Fibroblast of lung (primary cell): ENCODE measurements at regions not wholly inside any gene's neighbourhood (a gene's known extent, or its start where the extent isn't known, plus 50 kb on each side); places are given as distances from the start of the nearest gene placed in this dataset.
"Not testable (repeated sequence)": the region's sequence is repeated elsewhere in the genome, so short reads cannot be mapped to it uniquely, and the experiment has no call there.

ENCODE experiments used
- EZH2 ChIP-seq: IDR thresholded peaks from 2 replicates; pipeline ENCODE4 v1.5.1; 2012; ENCODE audit warnings: low read length, control low read depth, mild to moderate bottlenecking; ENCODE audit errors: missing control alignments
- TF ChIP-seq, protein P1 (sequence below), 2 donors: IDR thresholded peaks in 1 of 2; conservative IDR thresholded peaks in 1 of 2; 1 replicate in 1 of 2; 2 replicates in 1 of 2; pipeline ENCODE4 v1.5.1; 2011 to 2012; ENCODE audit warnings: low read length in 2 of 2, control low read depth in 1 of 2, inconsistent platforms in 1 of 2, low read depth in 1 of 2, mild to moderate bottlenecking in 1 of 2

DNA sequence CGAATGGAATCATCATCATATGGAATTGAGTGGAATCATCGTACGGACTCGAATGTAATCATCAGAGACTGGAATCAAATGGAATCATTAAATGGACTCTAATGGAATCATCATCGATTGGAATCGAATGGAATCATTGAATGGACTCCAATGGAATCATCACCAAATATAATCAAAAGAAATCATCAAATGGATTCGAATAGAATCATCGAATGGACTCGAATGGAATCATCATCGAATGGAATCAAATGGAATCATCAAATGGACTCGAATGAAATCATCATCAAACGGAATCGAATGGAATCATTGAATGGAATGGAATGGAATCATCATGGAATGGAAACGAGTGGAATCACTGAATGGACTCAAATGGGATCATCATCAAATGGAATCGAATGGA, 233.5 kb downstream of the SHCBP1 start:
- TF ChIP-seq, protein P1, sequence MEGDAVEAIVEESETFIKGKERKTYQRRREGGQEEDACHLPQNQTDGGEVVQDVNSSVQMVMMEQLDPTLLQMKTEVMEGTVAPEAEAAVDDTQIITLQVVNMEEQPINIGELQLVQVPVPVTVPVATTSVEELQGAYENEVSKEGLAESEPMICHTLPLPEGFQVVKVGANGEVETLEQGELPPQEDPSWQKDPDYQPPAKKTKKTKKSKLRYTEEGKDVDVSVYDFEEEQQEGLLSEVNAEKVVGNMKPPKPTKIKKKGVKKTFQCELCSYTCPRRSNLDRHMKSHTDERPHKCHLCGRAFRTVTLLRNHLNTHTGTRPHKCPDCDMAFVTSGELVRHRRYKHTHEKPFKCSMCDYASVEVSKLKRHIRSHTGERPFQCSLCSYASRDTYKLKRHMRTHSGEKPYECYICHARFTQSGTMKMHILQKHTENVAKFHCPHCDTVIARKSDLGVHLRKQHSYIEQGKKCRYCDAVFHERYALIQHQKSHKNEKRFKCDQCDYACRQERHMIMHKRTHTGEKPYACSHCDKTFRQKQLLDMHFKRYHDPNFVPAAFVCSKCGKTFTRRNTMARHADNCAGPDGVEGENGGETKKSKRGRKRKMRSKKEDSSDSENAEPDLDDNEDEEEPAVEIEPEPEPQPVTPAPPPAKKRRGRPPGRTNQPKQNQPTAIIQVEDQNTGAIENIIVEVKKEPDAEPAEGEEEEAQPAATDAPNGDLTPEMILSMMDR (conservative IDR thresholded peaks at IDR 0.05 in 1 of 2, IDR thresholded peaks at IDR 0.05 in 1 of 2; ENCODE audit: low read depth in 1 of 2, low read length in 2 of 2): not testable (repeated sequence)
- not testable (repeated sequence) for TF ChIP-seq EZH2
